GM18520 (cell line): ENCODE measurements at regions not wholly inside any gene's neighbourhood (a gene's known extent, or its start where the extent isn't known, plus 50 kb on each side); places are given as distances from the start of the nearest gene placed in this dataset.

Source experiments
- ATAC-seq: cut with Tn5 transposase; IDR thresholded peaks from one replicate; pipeline ENCODE4 v1.9.1; 2021; ENCODE audit not compliant: unreplicated experiment

DNA sequence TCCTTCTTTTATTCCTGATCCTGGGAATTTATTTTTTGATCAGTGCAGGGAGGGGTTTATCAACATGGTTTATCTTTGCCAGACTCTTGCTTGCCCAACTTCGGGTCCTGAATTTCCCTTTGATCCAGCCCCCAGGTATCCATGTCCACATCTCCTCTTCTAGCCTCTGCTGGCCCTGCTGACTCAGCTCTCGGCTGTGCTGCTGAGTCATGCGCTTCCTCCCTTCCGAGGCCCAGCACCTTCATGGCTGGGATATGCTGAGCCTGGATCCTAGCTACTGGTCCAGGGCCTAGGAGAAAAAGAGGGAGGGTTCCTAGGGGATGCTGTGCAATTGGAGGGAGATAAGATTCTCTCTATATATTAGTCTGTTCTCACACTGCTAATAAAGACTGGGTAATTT lies 380.7 kb upstream of the SHH start:
- no peak for ATAC-seq

DNA sequence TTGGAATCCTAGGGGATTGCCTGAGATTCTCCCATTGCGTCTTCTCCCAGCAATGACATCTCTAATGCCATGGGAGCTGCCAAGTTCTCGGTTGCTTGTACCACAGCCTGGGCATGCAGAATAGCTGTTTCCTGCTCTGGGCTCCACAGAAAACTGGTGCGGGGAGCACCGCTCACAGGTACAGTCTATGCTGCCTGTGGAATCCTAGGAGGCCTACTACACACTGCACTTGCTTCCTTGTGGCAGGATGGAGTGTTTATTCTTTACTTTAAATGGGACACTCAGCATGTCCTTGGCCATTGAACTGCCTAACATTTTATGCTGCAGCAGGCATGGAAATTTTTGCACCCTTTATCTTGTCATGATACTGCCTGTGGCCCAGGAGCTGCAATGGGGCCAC lies 378.8 kb upstream of the SHH start:
- ATAC-seq = no peak

DNA sequence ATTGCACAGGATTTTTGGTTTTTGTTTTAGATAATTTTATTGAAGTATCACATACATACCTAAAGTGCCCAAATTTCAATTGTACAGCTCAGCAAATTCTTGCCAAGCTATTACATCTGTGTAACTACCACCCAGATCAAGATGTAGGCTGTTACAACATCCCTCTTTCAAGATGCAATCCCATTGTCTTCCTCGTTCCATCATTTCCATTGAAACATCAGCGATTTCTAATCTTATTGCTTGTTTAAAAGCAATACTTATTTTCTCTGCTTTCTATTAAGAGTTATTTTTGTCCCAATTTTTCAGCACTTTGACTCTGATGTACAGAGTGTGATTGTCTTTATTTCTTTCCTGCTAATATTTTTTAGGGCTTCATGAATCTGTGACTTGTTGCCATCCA lies 372.8 kb upstream of the SHH start:
- ATAC-seq = no peak

DNA sequence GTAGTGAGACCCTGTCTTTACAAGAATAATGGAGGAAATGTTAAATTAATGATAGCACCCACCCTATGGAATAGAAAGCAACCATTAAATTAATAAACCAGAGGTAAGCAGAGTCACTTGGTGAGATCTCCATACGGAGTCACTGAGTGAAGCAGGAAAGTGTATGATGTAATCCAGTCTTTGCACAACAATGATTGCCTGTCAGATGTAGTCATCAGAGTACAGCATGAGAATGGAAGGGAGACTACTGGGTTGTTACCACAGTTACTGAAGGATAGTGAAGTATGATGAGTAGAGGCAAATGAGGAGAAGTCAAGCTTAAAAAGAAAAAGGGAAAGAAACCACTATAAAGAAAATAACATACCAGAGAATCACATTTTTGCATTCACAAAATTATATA lies 371.9 kb upstream of the SHH start:
- ATAC-seq = no peak

DNA sequence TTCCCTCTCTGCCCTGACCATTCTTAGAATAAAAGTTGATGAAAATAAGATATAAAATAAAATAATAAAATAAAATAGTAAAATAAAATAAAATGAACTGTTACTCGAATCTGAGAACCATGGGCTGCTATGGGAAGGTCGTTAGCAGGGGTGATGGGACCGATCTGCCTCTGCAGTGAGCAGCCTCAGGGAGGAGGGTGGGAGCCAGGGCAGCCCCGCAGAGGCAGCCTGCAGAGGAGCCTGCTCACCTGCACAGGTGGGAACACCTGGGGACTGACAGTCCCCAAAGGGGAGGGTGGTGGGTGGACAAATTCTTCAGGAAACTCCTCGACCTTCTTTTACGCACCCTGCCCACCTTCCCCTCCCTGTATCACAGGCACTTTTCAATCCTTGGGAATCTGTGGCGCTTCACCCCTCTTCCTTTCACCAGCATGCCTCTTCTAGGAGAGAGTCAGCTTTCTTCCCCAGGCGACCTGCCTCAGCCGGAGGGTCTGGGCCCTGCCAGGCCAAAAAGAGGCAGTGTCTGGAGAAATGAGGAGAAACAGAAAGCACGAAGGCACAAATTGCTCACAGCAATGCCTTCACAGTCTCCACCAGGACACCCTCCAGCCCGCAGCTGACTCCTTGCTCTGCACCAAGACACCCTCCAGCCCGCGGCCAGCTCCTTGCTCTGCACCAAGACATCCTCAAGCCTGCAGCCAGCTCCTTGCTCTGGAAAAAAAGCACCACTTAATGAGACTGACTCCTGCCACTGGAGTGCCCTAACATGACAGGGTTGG lies 368.4 kb upstream of the SHH start:
- ATAC-seq = no peak

DNA sequence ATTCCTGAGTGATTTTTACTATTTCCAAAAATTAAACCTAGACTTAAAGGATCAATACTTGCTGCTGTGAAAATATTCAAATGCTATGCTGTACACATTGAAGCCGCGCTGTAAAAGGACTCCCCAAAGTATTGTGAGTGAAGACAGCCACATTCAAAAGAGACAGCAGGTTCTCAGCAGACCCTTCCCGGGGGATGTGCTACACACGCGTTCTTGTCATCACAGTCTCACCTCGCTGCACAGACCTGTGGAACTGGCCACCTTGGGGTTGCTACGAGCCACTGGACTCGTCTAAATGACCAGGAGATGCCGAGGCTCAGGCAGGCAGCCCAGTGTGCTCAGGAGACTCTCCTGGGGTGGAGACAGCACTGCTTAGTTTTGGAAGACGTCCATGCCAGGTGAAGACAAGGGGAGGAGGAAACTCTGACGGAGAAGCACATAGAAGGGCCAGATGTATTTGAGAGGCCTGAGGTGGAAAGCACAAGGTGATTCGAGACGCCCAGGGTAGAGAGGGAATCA lies 367.7 kb upstream of the SHH start:
- ATAC-seq = no peak

DNA sequence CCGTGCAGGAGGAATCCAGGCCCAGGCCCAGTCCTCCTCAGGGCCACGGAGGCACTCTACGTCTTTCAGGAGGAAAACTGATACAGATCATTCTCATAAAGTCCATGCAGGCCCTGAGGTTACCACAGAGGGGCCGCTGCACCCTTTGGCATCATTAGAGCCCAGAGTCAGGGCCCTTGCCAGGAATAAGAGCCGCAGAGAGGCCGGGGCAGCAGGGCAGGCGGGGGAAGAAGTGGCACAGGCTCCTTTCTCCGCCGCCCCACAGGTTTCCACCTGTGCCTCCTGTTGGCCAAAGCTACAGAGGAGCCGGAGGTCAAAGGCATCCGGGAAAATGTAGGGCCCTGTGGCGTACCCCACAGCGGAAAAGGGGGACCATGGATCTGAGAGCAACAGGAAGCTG lies 366.6 kb upstream of the SHH start:
- no peak for ATAC-seq

DNA sequence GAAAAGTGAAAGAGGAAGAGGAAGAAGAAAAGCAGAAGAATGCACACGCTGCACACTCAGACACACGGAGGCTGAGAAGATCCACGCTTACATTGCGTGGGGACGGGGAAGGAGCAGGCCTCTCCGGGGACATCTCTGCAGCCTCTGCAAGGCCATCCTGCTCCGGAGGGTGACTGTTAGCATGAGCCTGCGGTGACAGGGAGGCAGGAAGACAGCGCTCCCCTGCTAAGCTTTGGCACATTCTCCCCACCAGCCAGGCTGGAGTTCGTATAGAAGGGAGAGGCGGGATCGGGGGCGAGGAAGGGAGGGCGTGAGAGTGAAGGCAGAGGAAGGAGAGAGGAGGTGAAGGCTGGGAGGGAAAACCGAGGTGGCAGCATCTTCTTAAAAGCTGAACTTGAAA lies 366.0 kb upstream of the SHH start:
- no peak for ATAC-seq

DNA sequence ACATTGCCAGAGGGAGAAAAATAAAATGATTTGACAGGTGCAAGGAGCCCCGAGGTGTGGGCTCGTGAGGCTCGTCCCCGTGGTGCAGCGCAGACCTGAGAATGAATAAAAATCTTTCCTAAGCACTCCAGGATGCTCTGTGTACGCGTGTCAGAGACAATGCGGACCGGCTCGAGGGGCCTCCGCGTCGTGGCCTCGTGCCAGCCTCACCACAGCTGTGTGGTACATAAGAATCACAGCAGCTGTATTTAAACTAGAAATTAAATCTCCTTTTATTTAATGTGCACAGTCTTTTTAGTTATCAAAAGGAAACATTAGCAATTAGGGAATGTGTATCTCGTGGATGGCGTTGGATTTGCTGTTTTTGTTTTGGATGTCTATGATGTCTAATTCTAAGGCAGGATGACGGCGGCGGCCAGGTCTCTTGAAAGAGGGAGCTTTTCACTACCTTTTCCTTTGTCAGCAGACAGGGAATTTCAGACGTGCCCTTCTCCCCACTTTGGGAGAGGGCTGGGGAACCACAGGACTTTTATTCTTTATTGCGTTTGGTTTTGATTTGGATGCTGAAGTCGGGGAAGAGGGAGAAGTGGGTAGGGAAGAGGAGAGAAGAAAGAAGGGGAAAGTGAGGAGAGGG lies 365.3 kb upstream of the SHH start:
- ATAC-seq = no peak

DNA sequence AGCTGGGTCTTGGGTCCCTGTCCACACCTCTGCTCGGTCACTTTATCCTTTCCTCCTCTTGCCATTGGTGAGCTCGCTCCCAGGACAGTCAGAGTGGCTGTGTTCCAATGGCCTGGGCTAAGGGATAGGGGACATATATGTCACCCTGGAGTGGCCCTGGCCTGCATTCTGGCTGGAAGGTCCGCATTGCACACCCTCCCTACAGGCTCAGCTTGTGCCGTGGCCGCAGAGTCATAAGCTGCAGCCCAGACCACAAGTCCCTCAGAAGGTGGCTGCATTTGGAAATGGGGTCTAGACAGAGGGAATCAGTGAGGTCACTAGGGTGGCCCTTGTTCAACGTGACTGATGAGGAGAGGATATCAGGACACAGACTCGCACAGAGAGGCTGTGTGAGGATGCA lies 363.8 kb upstream of the SHH start:
- no peak for ATAC-seq

DNA sequence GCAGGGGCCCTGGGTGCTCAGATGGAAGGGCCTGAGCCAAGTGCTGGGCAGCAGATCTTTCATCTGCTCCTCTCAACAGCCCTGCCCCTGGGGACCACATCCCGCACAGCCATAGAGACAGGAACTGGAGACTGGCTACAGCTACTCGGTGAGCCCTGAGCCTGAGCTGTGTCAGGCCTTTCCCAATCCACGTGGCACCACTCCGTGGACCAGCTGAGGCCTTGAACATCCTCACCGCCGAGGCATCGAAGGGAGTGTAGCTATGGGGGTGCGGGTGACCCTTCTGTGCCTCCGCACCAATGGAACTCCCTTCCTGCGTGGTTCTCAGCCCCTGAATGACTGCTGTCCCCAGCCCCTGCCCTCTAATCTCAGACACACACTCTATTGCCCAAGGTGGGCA lies 362.7 kb upstream of the SHH start:
- no peak for ATAC-seq

DNA sequence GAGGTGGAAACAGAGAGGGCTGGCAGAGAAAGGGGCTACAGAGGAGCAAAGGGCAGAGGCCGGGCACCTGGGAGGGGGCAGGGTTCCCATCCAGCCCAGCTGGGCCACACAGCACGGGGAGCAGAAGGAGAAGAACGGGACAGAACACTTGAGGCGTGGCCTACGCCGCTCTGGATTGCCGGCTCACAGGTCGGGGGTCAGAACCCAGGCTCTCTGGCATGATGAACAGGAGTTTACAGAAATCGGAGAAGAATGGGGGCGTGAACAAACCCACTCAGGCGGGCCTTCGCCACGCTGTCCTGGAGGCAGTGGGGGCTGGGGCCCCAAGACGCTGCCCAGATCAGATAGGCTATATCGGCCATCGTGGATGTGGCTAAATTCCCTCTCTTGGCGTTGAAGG lies 362.2 kb upstream of the SHH start:
- ATAC-seq = no peak

DNA sequence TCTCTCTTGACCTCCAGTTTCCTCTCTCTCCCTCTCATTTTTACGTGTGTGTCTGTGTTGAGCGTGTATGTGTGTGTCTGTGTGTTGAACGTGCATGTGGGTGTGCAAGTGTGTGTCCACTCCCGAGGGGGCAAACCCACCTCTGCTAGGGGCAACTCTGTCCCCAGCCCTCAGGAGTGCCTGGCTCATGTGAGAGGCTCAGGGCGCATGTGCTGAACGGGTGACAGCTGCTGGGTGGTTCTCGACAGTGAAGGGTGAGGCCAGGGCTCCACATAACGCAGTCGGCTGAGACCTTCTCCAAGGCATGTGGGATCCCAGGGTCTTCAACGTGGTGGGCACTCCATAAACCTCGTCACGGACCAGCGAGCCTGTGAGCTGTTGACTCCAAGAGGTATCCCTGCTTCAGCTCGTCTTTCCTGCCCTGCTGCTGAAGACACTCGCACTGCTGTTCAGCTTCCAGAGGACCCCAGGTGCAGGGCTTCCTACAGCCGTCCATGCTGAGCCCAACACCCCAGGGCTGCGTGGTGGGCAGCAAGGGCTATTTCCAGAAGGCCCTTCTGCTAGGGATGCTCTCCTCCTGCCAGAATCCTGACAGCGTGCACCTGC lies 361.6 kb upstream of the SHH start:
- ATAC-seq = no peak

DNA sequence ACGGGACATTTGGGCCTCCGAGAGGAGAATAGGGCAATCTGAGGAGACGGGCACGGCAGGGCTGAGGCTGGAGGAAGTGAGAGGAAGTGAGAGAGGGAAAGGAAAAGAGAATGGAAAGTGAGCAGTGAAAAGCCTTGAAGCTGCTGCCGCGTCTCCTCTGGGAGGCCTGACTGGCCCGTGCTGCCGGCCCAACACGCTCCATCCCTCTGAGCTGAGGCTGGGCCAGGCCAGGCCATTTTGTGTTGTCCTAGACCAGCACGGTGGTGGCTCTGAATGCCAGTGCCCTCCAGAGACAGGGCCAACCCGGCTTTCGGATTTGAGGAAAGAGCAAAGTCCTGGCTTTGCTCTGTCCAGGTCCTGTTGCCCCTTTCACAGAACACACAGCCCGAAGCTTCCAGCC lies 361.1 kb upstream of the SHH start:
- no peak for ATAC-seq

DNA sequence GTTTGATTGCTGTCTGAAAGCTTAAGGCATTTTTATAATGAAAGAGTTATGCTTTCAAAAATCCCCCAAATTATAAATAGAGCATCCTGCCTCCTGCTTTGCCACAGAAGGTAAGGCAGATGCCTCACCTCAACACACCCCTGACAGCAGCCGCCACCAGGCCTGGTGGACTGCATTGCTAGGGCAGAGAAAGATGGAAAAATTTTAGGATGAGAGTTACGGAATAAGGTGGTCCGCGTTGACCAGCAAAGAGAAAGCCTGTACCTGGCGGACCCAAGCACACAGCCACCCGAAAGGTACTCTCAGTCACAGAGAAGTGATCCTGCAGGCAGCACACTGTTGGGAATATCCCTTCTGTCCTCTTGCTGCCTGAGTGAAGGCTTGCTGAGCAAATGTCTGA lies 360.4 kb upstream of the SHH start:
- ATAC-seq = no peak

DNA sequence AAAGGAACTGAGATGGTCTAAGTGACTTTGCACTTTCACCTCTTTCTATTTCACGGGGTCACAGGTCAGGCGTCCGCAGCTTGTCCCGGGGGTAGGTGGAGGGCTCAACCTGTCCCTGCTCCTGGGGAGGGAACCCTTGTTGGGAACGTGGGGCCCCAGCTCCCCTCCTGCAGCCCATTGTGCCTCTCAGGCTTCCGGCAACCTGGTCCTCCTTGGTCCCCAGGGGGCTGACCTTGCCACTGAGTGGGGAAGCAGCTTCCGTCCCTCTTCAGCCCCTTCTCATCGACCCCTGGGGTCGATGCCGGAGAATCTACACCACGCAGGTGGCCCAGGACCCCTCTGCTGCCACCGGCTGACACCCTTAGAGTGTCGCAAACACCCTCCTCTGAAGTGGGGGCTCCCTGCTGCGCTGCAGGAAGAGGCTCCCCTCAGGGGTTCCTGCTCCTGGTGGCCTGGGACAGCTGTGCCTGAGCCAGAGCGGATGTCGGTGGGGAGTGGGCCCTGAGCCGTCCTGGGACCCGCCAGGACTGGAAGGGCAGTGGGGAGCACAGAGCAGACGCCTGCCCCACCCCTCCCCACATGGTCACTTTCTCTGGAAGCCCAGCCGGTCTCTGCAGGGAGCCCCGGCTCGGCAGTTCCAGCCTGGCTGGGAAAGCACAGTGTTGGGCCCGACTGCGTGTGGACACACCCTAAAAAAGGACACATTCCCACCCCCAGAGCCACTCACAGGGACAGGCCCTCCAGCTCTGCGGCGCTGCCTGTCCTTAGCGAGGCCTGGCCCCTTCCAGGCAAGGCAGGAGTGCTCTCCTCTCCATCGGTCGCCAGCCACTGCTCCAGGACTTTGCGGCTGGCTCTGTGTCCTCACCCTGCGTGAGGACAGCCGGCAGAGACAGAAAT lies 357.5 kb upstream of the SHH start:
- no peak for ATAC-seq

DNA sequence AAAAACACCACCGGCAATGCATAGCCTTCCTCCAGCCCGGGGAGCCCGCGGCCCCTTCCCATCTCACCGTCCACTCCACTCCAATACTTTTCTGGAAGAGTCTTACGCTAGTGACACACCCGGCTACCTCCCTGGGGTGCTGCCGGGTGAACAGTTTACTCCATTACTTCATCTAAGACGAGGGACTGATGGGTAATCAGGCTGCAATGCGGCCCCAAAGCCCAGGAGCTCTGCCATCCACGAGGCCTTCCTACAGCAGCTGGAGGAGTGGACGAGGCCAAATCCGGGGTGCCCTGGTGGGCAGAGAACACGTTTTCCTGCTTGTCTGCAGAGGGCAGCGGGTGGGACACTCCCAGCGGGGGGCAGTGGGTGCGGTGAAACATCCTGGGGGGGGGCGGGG lies 356.2 kb upstream of the SHH start:
- no peak for ATAC-seq

DNA sequence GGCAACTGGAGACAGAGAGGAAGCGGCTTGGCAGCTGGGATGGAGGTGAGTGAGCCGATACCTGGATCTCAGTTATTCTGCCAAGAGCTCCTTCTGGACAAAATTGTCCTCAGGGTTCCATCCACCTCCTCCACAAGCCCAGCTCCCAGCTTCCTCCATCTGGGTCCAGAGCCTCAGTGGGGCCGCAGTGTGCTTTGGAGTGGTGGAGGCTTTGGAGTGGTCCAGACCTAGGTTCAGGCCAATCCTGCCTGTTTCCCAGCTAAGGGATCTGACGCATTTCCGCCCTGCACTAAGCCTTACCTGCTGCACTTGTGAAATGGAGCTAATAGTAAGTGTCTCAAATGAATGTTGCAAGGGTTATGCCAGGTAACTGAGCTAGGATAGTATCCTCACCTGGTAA lies 355.7 kb upstream of the SHH start:
- no peak for ATAC-seq

DNA sequence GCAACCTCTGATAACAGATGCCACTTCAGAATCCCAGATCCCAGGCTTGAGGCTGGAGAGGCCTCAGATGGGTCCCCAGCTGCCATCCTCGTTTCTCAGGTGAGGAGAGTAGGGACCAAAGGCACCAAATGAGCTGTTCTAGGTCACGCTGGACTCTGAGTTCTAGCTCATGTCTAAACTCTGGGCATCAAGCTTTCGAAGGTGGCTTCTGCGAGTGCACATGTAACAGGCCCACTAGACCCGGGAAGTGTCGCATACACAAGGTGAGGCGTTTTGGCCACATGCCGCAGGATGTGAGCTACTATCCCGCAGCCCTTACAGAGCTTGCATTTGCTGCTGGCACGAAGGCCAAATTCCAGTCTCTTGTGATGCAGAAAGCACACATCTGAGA lies 355.1 kb upstream of the SHH start:
- ATAC-seq = no peak

DNA sequence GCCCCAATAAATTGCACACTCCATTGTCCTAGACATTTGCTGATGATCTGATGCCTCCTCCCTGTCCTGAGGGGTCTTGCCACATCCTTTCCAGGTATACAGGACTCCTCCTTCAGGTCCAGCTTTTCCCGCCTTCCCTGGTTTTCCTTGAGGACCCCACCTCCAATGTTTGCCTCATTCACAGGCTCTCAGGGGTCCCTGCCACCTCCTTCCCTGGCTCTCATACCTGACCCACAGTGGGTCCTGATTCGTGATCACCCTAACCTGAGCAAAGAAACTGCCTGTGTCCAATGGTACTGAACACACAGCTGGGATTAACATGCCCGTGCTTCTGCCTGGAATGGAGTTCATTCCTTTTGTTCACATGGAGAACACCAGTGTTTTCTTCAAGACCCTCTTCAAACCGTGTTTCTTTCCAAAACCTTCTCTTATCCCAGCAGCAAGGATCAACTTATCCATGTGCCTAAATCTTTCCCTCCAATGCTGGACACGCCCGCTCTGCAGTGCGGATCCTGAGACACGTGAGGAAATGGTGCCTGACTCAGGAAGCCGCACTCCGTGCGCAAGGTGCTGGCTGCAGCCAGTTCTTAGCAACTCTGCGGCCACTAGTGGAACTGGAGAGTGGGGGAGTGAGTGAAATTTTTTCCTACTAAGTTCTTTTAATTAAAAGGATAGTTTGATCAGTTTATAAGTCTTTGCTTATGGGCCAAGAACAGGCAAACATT lies 354.6 kb upstream of the SHH start:
- no peak for ATAC-seq

DNA sequence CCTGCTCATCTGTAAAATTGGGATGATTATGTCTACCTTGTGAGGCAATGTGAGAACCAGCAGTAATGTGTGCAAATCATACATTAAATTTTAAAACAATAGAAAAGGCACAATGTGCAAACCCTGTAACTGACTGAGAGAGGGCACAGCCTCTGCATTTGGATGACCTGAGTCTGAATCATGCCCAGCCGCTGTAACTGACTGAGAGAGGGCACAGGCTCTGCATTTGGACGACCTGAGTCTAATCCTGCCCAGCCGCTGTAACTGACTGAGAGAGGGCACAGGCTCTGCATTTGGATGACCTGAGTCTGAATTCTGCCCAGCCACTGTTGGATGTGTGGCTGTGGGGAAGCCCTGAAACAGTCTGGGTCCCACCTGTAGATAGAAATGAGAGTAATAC lies 351.5 kb upstream of the SHH start:
- ATAC-seq = no peak
